ENCODE measurements at regions not wholly inside any gene's neighbourhood (a gene's known extent, or its start where the extent isn't known, plus 50 kb on each side); places are given as distances from the start of the nearest gene placed in this dataset.

DNA sequence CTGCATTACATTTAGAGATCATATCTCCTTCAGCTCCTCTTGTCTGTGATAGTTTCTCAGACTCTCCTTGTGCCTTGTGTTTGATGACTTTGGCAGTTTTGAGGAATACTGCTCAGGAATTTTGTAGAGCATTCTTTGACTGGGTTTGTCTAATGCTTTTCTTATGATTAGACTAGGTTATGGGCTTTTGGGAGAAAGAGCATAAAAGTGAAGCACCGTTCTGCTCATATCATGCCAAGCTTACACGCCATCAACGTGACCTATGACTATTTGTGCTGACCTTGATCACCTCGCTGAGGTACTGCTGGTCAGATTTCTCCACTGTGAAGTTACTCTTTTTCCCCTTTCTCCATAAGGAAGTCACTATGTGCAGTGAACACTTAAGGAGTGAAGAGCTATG is 256.0 kb downstream of the LY86 start:
- DNase-seq (ENCODE audit: low spot score): no peak
- H3K27ac ChIP-seq: no peak overlapping the region
- TF ChIP-seq, protein P1, sequence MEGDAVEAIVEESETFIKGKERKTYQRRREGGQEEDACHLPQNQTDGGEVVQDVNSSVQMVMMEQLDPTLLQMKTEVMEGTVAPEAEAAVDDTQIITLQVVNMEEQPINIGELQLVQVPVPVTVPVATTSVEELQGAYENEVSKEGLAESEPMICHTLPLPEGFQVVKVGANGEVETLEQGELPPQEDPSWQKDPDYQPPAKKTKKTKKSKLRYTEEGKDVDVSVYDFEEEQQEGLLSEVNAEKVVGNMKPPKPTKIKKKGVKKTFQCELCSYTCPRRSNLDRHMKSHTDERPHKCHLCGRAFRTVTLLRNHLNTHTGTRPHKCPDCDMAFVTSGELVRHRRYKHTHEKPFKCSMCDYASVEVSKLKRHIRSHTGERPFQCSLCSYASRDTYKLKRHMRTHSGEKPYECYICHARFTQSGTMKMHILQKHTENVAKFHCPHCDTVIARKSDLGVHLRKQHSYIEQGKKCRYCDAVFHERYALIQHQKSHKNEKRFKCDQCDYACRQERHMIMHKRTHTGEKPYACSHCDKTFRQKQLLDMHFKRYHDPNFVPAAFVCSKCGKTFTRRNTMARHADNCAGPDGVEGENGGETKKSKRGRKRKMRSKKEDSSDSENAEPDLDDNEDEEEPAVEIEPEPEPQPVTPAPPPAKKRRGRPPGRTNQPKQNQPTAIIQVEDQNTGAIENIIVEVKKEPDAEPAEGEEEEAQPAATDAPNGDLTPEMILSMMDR (IDR thresholded peaks at IDR 0.05): no peak
- H3K4me1 ChIP-seq: no peaks in the 10 kb centered on the region
- no peaks in the 10 kb centered on the region for H3K36me3 ChIP-seq
- H3K4me3 ChIP-seq: no peak overlapping the region
- H3K9me3 ChIP-seq: peaks cover 0 to 6% of the 10 kb centered on the region in 2 donors
- no peaks in the 10 kb centered on the region for H3K27me3 ChIP-seq

- Histone ChIP-seq H3K4me1 (no peaks in the 10 kb centered on the region), H3K4me3 (no peak overlapping the region), H3K36me3 (no peaks in the 10 kb centered on the region), H3K27ac (no peak overlapping the region), H3K9me3 (peaks cover 0 to 6% of the 10 kb centered on the region in 2 donors), H3K27me3 (no peaks in the 10 kb centered on the region)
- DNase-seq (ENCODE audit: low spot score): no peak
- TF ChIP-seq, protein P1 (IDR thresholded peaks at IDR 0.05): no peak
Observed at GRCh38 chr6:6845603-6846002, 257.1 kb downstream of the LY86 start.

GRCh38 chr6:6847591-6847990 is 259.1 kb downstream of the LY86 start:
- TF ChIP-seq, protein P1 (IDR thresholded peaks at IDR 0.05): no peak
- no peak for DNase-seq (ENCODE audit: low spot score)
- H3K4me3 ChIP-seq: no peak overlapping the region
- peaks cover 0 to 6% of the 10 kb centered on the region in 2 donors for H3K9me3 ChIP-seq
- H3K4me1 ChIP-seq: no peaks in the 10 kb centered on the region
- no peaks in the 10 kb centered on the region for H3K36me3 ChIP-seq
- no peaks in the 10 kb centered on the region for H3K27me3 ChIP-seq
- H3K27ac ChIP-seq: no peak overlapping the region

DNA sequence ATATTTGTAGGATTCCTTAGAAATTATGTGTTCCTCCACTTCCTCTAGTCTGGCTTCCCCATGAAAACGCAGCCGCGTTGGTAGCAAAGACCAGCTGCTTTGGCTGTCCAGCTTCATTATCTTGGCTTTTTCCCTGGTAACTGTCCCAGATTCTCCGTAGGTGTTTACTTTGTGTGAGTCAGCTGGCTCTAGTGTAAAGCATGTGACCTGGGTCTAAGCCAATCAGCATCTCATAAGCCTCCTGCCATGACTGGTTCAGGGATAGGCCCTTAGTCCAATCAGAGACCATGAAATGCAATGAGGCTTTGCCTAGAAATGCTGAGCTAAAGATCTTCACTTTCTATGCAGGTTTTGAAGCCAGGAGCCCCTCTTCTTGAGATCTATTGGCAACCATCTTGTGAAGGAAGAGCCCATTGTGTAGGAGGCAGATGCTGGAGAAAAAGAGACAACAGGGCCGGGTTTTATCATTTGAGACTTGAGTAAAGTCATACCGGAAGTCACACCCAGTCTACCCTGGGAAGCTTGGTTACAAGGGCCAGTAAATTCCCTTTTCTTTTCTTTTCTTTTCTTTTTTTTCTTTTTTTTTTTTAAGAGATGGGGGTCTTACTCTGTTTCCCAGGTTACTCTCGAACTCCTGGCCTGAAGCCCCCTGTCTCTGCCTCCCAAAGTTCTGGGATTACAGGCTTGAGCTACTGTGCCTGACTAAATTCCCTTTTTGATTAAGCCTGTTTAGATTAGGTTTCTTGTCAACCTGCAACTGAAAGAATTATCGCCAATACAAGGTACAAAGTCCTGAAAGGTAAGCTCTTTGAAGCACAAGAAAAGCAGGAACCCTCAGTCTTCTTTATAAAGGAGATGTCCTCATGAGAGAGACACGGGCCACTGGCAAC is 256.5 kb upstream of the RREB1 start:
- Histone ChIP-seq H3K27ac (no peak overlapping the region), H3K27me3 (no peaks in the 10 kb centered on the region), H3K36me3 (no peaks in the 10 kb centered on the region), H3K4me3 (no peak overlapping the region), H3K9me3 (no peaks in the 10 kb centered on the region), H3K4me1 (peaks cover 0 to 2% of the 10 kb centered on the region in 2 donors)
- TF ChIP-seq, protein P1 (IDR thresholded peaks at IDR 0.05): no peak
- peak; percentile 88 for DNase-seq (ENCODE audit: low spot score)

GRCh38 chr6:6851949-6852261 is 255.9 kb upstream of the RREB1 start:
- DNase-seq (ENCODE audit: low spot score): no peak
- no peaks in the 10 kb centered on the region for H3K27me3 ChIP-seq
- H3K4me1 ChIP-seq: peaks cover 0 to 8% of the 10 kb centered on the region in 2 donors
- no peaks in the 10 kb centered on the region for H3K36me3 ChIP-seq
- no peaks in the 10 kb centered on the region for H3K9me3 ChIP-seq
- no peak overlapping the region for H3K27ac ChIP-seq
- TF ChIP-seq, protein P1 (IDR thresholded peaks at IDR 0.05): no peak
- H3K4me3 ChIP-seq: no peak overlapping the region

Measured in right atrium auricular region (tissue), 2 donors.